GM12878 (cell line): ENCODE measurements at regions not wholly inside any gene's neighbourhood (a gene's known extent, or its start where the extent isn't known, plus 50 kb on each side); places are given as distances from the start of the nearest gene placed in this dataset.
"Not testable (repeated sequence)": the region's sequence is repeated elsewhere in the genome, so short reads cannot be mapped to it uniquely, and the experiment has no call there.

ENCODE experiments used
- ATAC-seq: fragments of 200-7000 bp; cut with Tn5 transposase; 3 replicates; pipeline ENCODE4 v1.9.1; 2020; ENCODE audit warnings: mild to moderate bottlenecking, moderate library complexity
- BruUV-seq: library from RNA; stranded (reverse); fragments of 400-500 nt; replicated peaks from 2 replicates; lab custom pipeline; 2021; lab: Mats Ljungman, UMichigan
- CTCF ChIA-PET: fragments of 300-600 bp; sonication (Branson Sonifier 250); formaldehyde crosslinking; extraction: SDS; loops from one replicate; lab custom pipeline; 2021; ENCODE audit warnings: inconsistent platforms; lab: Yijun Ruan, JAX
- POLR2A ChIA-PET: fragments of 350-600 bp; formaldehyde crosslinking; extraction: SDS; loops from one replicate; lab custom pipeline; 2021; ENCODE audit warnings: inconsistent platforms; lab: Charles Lee
- RAD21 ChIA-PET: fragments of 300-600 bp; sonication (Branson Sonifier 250); formaldehyde crosslinking; loops from one replicate; lab custom pipeline; 2023; ENCODE audit warnings: antibody characterized with exemption; ENCODE audit not compliant: unreplicated experiment; lab: Charles Lee
- SMC1A ChIA-PET: fragments of 300-600 bp; sonication (Branson Sonifier 250); formaldehyde crosslinking; loops from one replicate; lab custom pipeline; 2023; ENCODE audit not compliant: unreplicated experiment, uncharacterized antibody; lab: Charles Lee
- DNase-seq: peaks from one replicate; pipeline ENCODE4 v3.0.0-alpha.2; 2011; ENCODE audit warnings: low read depth, low spot score
- FAIRE-seq: peaks from 3 replicates; lab custom pipeline; 2011; peaks lifted over from hg19 to GRCh38; lab: Jason Lieb, UNC
- H2AFZ ChIP-seq: 2 replicates; pipeline ENCODE4 v1.6.0; 2011; ENCODE audit warnings: low read depth, low read length, control low read depth; ENCODE audit not compliant: control insufficient read depth
- H3K27ac ChIP-seq: 2 replicates; pipeline ENCODE4 v1.5.1; 2011; ENCODE audit warnings: control low read depth; ENCODE audit not compliant: control insufficient read depth, insufficient read depth
- H3K27me3 ChIP-seq, 2 experiments: replicated peaks in 1 of 2; 2 replicates each; pipeline versions ENCODE4 v1.6.0 to v1.6.1; 2011; ENCODE audit warnings: low read length in 1 of 2; ENCODE audit not compliant: control insufficient read depth in 2 of 2, insufficient read depth in 2 of 2
- H3K36me3 ChIP-seq, 2 experiments: 2 replicates each; pipeline ENCODE4 v1.5.1; 2011; ENCODE audit warnings: low read length in 1 of 2; ENCODE audit not compliant: control insufficient read depth in 2 of 2, insufficient read depth in 2 of 2
- H3K4me1 ChIP-seq: 2 replicates; pipeline ENCODE4 v1.6.1; 2011; ENCODE audit warnings: mild to moderate bottlenecking, low read length, moderate library complexity, mixed read lengths; ENCODE audit not compliant: control insufficient read depth, insufficient read depth
- H3K4me2 ChIP-seq: 2 replicates; pipeline ENCODE4 v1.6.0; 2011; ENCODE audit warnings: control low read depth; ENCODE audit not compliant: control insufficient read depth, insufficient read depth
- H3K4me3 ChIP-seq: fragments of 200-600 bp; sonication (generic); 2 replicates; pipeline ENCODE4 v1.5.1; 2016
- H3K79me2 ChIP-seq: 2 replicates; pipeline ENCODE4 v1.6.0; 2011; ENCODE audit warnings: low read length; ENCODE audit not compliant: control insufficient read depth, insufficient read depth
- H3K9ac ChIP-seq: 2 replicates; pipeline ENCODE4 v1.8.0; 2011; ENCODE audit warnings: low read length, control low read depth, mixed read lengths; ENCODE audit not compliant: control insufficient read depth, insufficient read depth
- H3K9me3 ChIP-seq: replicated peaks from 3 replicates; pipeline ENCODE4 v1.5.1; 2011; ENCODE audit warnings: mild to moderate bottlenecking, low read length; ENCODE audit not compliant: control insufficient read depth, insufficient read depth
- H4K20me1 ChIP-seq: 2 replicates; pipeline ENCODE4 v1.6.0; 2011; ENCODE audit not compliant: control insufficient read depth, insufficient read depth
- WGBS: methylation state at CpG from one replicate; pipeline ENCODE4 v1.1.6; 2016; ENCODE audit warnings: low lambda C conversion rate; ENCODE audit not compliant: insufficient replicate concordance, insufficient coverage; ENCODE audit errors: missing lambda C conversion rate; 5-methylcytosine and 5-hydroxymethylcytosine counted together
- in situ Hi-C: fragments of 300-500 bp; cut with MboI; formaldehyde crosslinking; loops from 9 replicates; pipeline ENCODE4 v1.14.3; 2018; ENCODE audit warnings: mixed read lengths
- intact Hi-C: fragments of 100-400 bp; cut with micrococcal nuclease; formaldehyde crosslinking; loops from one replicate; pipeline ENCODE4 v1.14.2; 2022; ENCODE audit not compliant: unreplicated experiment

- H3K4me1 ChIP-seq, H2AFZ ChIP-seq, H4K20me1 ChIP-seq, CTCF ChIA-PET, H3K27me3 ChIP-seq, H3K27ac ChIP-seq, H3K9me3 ChIP-seq, H3K79me2 ChIP-seq, in situ Hi-C loops, FAIRE-seq, DNase-seq, SMC1A ChIA-PET, POLR2A ChIA-PET, ATAC-seq, H3K9ac ChIP-seq, H3K4me3 ChIP-seq, intact Hi-C loops, BruUV-seq, RAD21 ChIA-PET, H3K4me2 ChIP-seq, H3K36me3 ChIP-seq: not testable (repeated sequence)
- 27% methylated on average over 7 of the region's 7 CpGs for WGBS
Observed at GRCh38 chr2:91597436-91597835, 2906.0 kb downstream of the RPIA start.

GRCh38 chr2:91598519-91598918 lies 2907.0 kb downstream of the RPIA start:
- H2AFZ ChIP-seq, RAD21 ChIA-PET, H4K20me1 ChIP-seq, CTCF ChIA-PET, H3K9me3 ChIP-seq, H3K27ac ChIP-seq, H3K4me3 ChIP-seq, H3K9ac ChIP-seq, ATAC-seq, SMC1A ChIA-PET, H3K36me3 ChIP-seq, FAIRE-seq, H3K27me3 ChIP-seq, POLR2A ChIA-PET, in situ Hi-C loops, H3K4me2 ChIP-seq, intact Hi-C loops, BruUV-seq, H3K4me1 ChIP-seq, H3K79me2 ChIP-seq, DNase-seq: not testable (repeated sequence)
- 25% methylated on average over 4 of the region's 4 CpGs for WGBS

DNA sequence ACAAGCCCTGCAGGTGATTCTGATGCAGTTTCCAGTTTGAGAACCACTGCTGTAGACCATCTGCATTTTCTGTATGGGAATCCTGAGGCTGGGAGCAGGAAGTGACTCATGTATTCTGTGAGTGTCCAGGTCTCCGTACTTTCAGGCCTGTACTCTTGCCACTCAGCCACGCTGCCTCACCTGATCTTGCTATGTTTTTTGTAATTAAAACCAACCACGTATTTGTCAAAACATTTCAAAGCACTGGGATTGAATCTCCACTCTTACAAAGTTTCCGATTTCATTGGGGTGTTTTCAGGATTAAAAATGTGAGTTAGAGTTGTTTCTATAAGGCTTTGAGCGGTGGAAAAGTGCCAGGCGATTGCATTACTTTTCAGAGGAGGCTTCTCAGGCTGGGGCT lies 2907.5 kb downstream of the RPIA start:
- H3K9me3 ChIP-seq, H2AFZ ChIP-seq, in situ Hi-C loops, FAIRE-seq, H3K27ac ChIP-seq, ATAC-seq, POLR2A ChIA-PET, DNase-seq, H3K4me1 ChIP-seq, H3K4me2 ChIP-seq, H3K36me3 ChIP-seq, H4K20me1 ChIP-seq, H3K27me3 ChIP-seq, H3K9ac ChIP-seq, intact Hi-C loops, CTCF ChIA-PET, SMC1A ChIA-PET, RAD21 ChIA-PET, BruUV-seq, H3K4me3 ChIP-seq, H3K79me2 ChIP-seq: not testable (repeated sequence)
- 30% methylated on average over 6 of the region's 6 CpGs for WGBS

DNA sequence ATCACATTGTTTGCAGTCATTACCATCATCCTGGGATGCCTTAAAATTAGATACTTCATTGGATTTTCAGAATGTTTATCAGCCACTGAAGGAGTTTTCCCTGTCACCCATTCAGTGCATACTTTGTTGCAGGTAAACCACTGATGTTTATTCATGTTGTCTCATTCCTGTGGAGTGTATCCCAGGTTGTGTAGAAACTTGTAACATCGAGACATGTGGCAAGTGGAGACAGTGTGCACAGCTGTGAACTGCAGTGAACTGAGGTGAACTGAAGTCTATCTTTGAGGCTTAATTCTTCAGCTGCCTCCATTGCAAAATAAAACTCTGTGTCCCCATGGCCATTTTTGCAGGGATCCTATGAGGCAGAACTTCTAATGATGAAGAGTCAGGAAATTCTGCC lies 2911.4 kb downstream of the RPIA start:
- intact Hi-C loops, result not testable (repeated sequence)

More for the DNA sequence above, 2911.4 kb downstream of the RPIA start:
- H3K27ac ChIP-seq, RAD21 ChIA-PET, ATAC-seq, H3K36me3 ChIP-seq, H3K9ac ChIP-seq, CTCF ChIA-PET, H3K9me3 ChIP-seq, POLR2A ChIA-PET, H3K27me3 ChIP-seq, H3K79me2 ChIP-seq, BruUV-seq, in situ Hi-C loops, H3K4me1 ChIP-seq, H3K4me2 ChIP-seq, H2AFZ ChIP-seq, H4K20me1 ChIP-seq, FAIRE-seq, H3K4me3 ChIP-seq, SMC1A ChIA-PET, DNase-seq: not testable (repeated sequence)
- 0% methylated on average over 1 of the region's 1 CpG for WGBS
